PC-9 (cell line): ENCODE measurements at regions not wholly inside any gene's neighbourhood (a gene's known extent, or its start where the extent isn't known, plus 50 kb on each side); places are given as distances from the start of the nearest gene placed in this dataset.

ENCODE experiments used
- CTCF ChIP-seq: fragments of 200-600 bp; sonication (generic); conservative IDR thresholded peaks from 2 replicates; pipeline ENCODE4 v1.6.1; 2017; ENCODE audit warnings: mixed run types, antibody characterized with exemption, mild to moderate bottlenecking, moderate library complexity
- EZH2 ChIP-seq: fragments of 200-600 bp; sonication (generic); IDR thresholded peaks from 2 replicates; pipeline ENCODE4 v1.8.0; 2017; ENCODE audit warnings: antibody characterized with exemption, low read depth

- TF ChIP-seq CTCF, result no peak
- no peak for TF ChIP-seq EZH2
Observed at GRCh38 chr19:31589109-31589508, 239.9 kb upstream of the TSHZ3 start.
